Panc1 (cell line): ENCODE measurements at regions not wholly inside any gene's neighbourhood (a gene's known extent, or its start where the extent isn't known, plus 50 kb on each side); places are given as distances from the start of the nearest gene placed in this dataset.

Experiments
- POLR2AphosphoS5 ChIP-seq: IDR thresholded peaks from 2 replicates; pipeline ENCODE4 v1.6.1; 2012; ENCODE audit warnings: mild to moderate bottlenecking, low read depth, low read length, moderate library complexity
- TF ChIP-seq, protein P1 (sequence below): fragments of 450-650 bp; IDR thresholded peaks from 2 replicates; pipeline ENCODE4 v1.5.1; 2017; ENCODE audit warnings: mild to moderate bottlenecking

DNA sequence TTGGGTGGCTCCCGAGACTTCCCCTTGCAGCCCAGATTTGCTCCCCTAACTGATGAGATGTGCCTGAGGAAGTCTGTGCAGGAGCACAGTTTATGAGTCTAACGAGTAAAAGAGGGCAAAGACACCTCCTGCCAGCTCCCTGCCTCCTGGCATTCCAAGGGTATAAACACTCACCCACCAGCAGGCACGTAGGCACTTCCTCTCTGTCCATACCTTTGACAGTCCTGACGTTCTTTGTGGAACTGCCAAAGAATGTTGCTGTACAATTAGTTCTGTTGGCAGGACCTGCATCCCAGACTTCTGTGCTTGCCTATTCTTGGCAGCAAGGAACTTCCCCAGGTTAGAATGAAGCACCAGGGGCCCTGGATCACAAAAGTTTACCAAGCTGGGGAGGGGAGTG lies 889.3 kb downstream of the BCL11B start:
- TF ChIP-seq, protein P1, sequence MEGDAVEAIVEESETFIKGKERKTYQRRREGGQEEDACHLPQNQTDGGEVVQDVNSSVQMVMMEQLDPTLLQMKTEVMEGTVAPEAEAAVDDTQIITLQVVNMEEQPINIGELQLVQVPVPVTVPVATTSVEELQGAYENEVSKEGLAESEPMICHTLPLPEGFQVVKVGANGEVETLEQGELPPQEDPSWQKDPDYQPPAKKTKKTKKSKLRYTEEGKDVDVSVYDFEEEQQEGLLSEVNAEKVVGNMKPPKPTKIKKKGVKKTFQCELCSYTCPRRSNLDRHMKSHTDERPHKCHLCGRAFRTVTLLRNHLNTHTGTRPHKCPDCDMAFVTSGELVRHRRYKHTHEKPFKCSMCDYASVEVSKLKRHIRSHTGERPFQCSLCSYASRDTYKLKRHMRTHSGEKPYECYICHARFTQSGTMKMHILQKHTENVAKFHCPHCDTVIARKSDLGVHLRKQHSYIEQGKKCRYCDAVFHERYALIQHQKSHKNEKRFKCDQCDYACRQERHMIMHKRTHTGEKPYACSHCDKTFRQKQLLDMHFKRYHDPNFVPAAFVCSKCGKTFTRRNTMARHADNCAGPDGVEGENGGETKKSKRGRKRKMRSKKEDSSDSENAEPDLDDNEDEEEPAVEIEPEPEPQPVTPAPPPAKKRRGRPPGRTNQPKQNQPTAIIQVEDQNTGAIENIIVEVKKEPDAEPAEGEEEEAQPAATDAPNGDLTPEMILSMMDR = no peak
- TF ChIP-seq POLR2AphosphoS5 = no peak
